Natural killer cell (primary cell): ENCODE measurements at regions not wholly inside any gene's neighbourhood (a gene's known extent, or its start where the extent isn't known, plus 50 kb on each side); places are given as distances from the start of the nearest gene placed in this dataset.

Source experiments
- ATAC-seq, 3 donors: fragments of 150-1000 bp in 2 of 3; fragments of 200-7000 bp in 1 of 3; cut with Tn5 transposase; 1 replicate in 1 of 3; 2 replicates in 2 of 3; pipeline ENCODE4 v1.10.0; 2021; ENCODE audit warnings: mild to moderate bottlenecking in 2 of 3, moderate library complexity in 2 of 3
- DNase-seq, 2 donors: peaks; one replicate each; pipeline versions ENCODE4 v3.0.0 to v3.0.0-alpha.2; 2013 to 2021; ENCODE audit warnings: mixed read lengths in 1 of 2
- H3K27ac ChIP-seq: one replicate; pipeline ENCODE4 v1.5.1; 2013; ENCODE audit warnings: mild to moderate bottlenecking, low read length
- H3K27me3 ChIP-seq: one replicate; pipeline ENCODE4 v1.6.1; 2013; ENCODE audit warnings: low read length; ENCODE audit not compliant: control insufficient read depth, insufficient read depth
- H3K36me3 ChIP-seq: one replicate; pipeline ENCODE4 v1.6.1; 2013; ENCODE audit warnings: low read length; ENCODE audit not compliant: control insufficient read depth, insufficient read depth
- H3K4me1 ChIP-seq: one replicate; pipeline ENCODE4 v1.6.1; 2013; ENCODE audit warnings: low read length; ENCODE audit not compliant: control insufficient read depth, insufficient read depth
- H3K4me3 ChIP-seq: one replicate; pipeline ENCODE4 v1.5.1; 2013; ENCODE audit warnings: low read length
- H3K9me3 ChIP-seq: one replicate; pipeline ENCODE4 v1.6.1; 2013; ENCODE audit warnings: low read length; ENCODE audit not compliant: control insufficient read depth, insufficient read depth
- H3K27ac Mint-ChIP-seq, 2 donors: one replicate each; pipeline ENCODE4 v1.8.0; 2022; ENCODE audit warnings: mild to moderate bottlenecking in 2 of 2, mixed read lengths in 2 of 2, moderate library complexity in 1 of 2
- H3K27me3 Mint-ChIP-seq, 2 donors: one replicate each; pipeline ENCODE4 v1.8.0; 2022; ENCODE audit warnings: low read depth in 2 of 2, mixed read lengths in 2 of 2
- H3K36me3 Mint-ChIP-seq: one replicate; pipeline ENCODE4 v1.8.0; 2022; ENCODE audit warnings: mixed read lengths
- H3K4me1 Mint-ChIP-seq, 2 donors: one replicate each; pipeline ENCODE4 v1.8.0; 2022; ENCODE audit warnings: mixed read lengths in 2 of 2
- H3K4me3 Mint-ChIP-seq: one replicate; pipeline ENCODE4 v1.8.0; 2022; ENCODE audit warnings: mild to moderate bottlenecking, moderate library complexity, mixed read lengths
- H3K9me3 Mint-ChIP-seq, 2 donors: one replicate each; pipeline ENCODE4 v1.8.0; 2022; ENCODE audit warnings: mixed read lengths in 2 of 2
- CTCF ChIP-seq: fragments of 200-600 bp; IDR thresholded peaks from one replicate; pipeline ENCODE4 v1.8.0; 2022; ENCODE audit warnings: antibody characterized with exemption
- WGBS: methylation state at CpG from one replicate; pipeline ENCODE4 v1.1.7; 2013; ENCODE audit warnings: missing lambda C conversion rate; ENCODE audit not compliant: insufficient coverage; 5-methylcytosine and 5-hydroxymethylcytosine counted together
- intact Hi-C: fragments of 100-400 bp; cut with micrococcal nuclease; formaldehyde crosslinking; loops from one replicate; pipeline ENCODE4 v1.14.2; 2022

GRCh38 chr7:81165070-81165469 lies 246.2 kb upstream of the SEMA3C start:
- no peaks in the 10 kb centered on the region for H3K27me3 Mint-ChIP-seq
- intact Hi-C loops, result no loop called here
- H3K27ac Mint-ChIP-seq, result no peak overlapping the region
- Histone ChIP-seq H3K27me3 (no peaks in the 10 kb centered on the region), H3K36me3 (no peaks in the 10 kb centered on the region), H3K4me1 (no peaks in the 10 kb centered on the region), H3K4me3 (no peak overlapping the region), H3K27ac (no peak overlapping the region), H3K9me3 (peaks cover 2% of the 10 kb centered on the region)
- TF ChIP-seq CTCF, result no peak
- no peaks in the 10 kb centered on the region for H3K36me3 Mint-ChIP-seq
- DNase-seq (no peak), ATAC-seq (no peak)
- H3K9me3 Mint-ChIP-seq, result peaks cover 3 to 6% of the 10 kb centered on the region in 2 donors
- no peak overlapping the region for H3K4me3 Mint-ChIP-seq
- 94% methylated on average over 2 of the region's 4 CpGs for WGBS
- no peaks in the 10 kb centered on the region for H3K4me1 Mint-ChIP-seq

GRCh38 chr7:81162771-81163525 lies 244.1 kb upstream of the SEMA3C start:
- Mint-ChIP-seq H3K36me3 (no peaks in the 10 kb centered on the region), H3K27me3 (no peaks in the 10 kb centered on the region), H3K9me3 (peaks cover 3% of the 10 kb centered on the region in 2 donors), H3K4me3 (no peak overlapping the region), H3K27ac (no peak overlapping the region), H3K4me1 (no peaks in the 10 kb centered on the region)
- Histone ChIP-seq H3K4me1 (no peaks in the 10 kb centered on the region), H3K36me3 (no peaks in the 10 kb centered on the region), H3K27ac (no peak overlapping the region), H3K9me3 (peaks cover 2% of the 10 kb centered on the region), H3K4me3 (no peak overlapping the region), H3K27me3 (no peaks in the 10 kb centered on the region)
- intact Hi-C loops, result no loop called here
- no peak for TF ChIP-seq CTCF
- WGBS, result 90% methylated on average over 7 of the region's 7 CpGs
- DNase-seq (no peak), ATAC-seq (no peak)

- Histone ChIP-seq H3K27ac (no peak overlapping the region), H3K4me3 (no peak overlapping the region), H3K27me3 (no peaks in the 10 kb centered on the region), H3K4me1 (no peaks in the 10 kb centered on the region), H3K36me3 (no peaks in the 10 kb centered on the region), H3K9me3 (peaks cover 2% of the 10 kb centered on the region)
- 92% methylated on average over 4 of the region's 4 CpGs for WGBS
- no peak for TF ChIP-seq CTCF
- DNase-seq (no peak), ATAC-seq (no peak)
- H3K27me3 Mint-ChIP-seq, result no peaks in the 10 kb centered on the region
- intact Hi-C loops, result no loop called here
- no peaks in the 10 kb centered on the region for H3K4me1 Mint-ChIP-seq
- no peaks in the 10 kb centered on the region for H3K36me3 Mint-ChIP-seq
- no peak overlapping the region for H3K27ac Mint-ChIP-seq
- H3K4me3 Mint-ChIP-seq, result no peak overlapping the region
- H3K9me3 Mint-ChIP-seq, result peaks cover 3% of the 10 kb centered on the region in 2 donors
These were observed 243.4 kb upstream of the SEMA3C start for GRCh38 chr7:81162234-81162633.
